ENCODE measurements at regions not wholly inside any gene's neighbourhood (a gene's known extent, or its start where the extent isn't known, plus 50 kb on each side); places are given as distances from the start of the nearest gene placed in this dataset.

DNA sequence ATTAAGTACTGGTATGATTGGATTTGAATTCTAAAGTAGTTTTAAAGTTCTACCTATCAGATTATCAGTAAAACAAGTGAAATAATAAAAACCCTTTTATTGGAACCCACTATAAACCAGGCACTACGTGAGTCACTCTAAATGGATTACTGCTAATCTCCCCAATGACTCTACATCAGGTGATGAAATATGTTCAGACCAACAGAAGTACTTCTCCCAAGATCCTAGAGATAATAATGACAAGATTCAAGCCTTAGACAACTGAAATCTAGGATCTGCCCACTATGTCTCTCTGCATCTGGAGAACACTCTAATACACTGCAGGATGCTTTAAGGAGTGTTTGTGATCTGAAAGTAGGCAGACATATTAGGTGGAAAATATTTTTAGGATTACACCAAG is 652.1 kb upstream of the CHORDC1 start:
- no peaks in the 10 kb centered on the region for H3K36me3 ChIP-seq (ENCODE audit: insufficient read depth)
- no peak overlapping the region for H3K27ac ChIP-seq
- no peak for TF ChIP-seq CTCF (conservative IDR thresholded peaks at IDR 0.05; ENCODE audit: low read depth, low read length)
- H3K4me1 ChIP-seq (ENCODE audit: low read depth, poor library complexity, severe bottlenecking), result no peaks in the 10 kb centered on the region
- H3K4me3 ChIP-seq (IDR thresholded peaks at IDR 0.05; ENCODE audit: insufficient read depth, low read depth, low read length), result no peak overlapping the region
- no peak overlapping the region for H2AFZ ChIP-seq (ENCODE audit: low read depth)
- no peaks in the 10 kb centered on the region for H3K79me2 ChIP-seq (ENCODE audit: insufficient read depth, low read depth)
- no peaks in the 10 kb centered on the region for H3K27me3 ChIP-seq (ENCODE audit: insufficient read depth, low read depth)
- no peak overlapping the region for H3K4me2 ChIP-seq
- no peak overlapping the region for H3K9ac ChIP-seq
- no peaks in the 10 kb centered on the region for H4K20me1 ChIP-seq (ENCODE audit: insufficient read depth)

- Histone ChIP-seq H3K4me1 (ENCODE audit: low read depth, poor library complexity, severe bottlenecking) (no peaks in the 10 kb centered on the region), H3K27ac (no peak overlapping the region), H3K79me2 (ENCODE audit: insufficient read depth, low read depth) (no peaks in the 10 kb centered on the region), H3K4me2 (no peak overlapping the region), H3K9ac (no peak overlapping the region), H4K20me1 (ENCODE audit: insufficient read depth) (no peaks in the 10 kb centered on the region), H2AFZ (ENCODE audit: low read depth) (no peak overlapping the region), H3K4me3 (IDR thresholded peaks at IDR 0.05; ENCODE audit: insufficient read depth, low read depth, low read length) (no peak overlapping the region), H3K36me3 (ENCODE audit: insufficient read depth) (no peaks in the 10 kb centered on the region), H3K27me3 (ENCODE audit: insufficient read depth, low read depth) (no peaks in the 10 kb centered on the region)
- TF ChIP-seq CTCF (conservative IDR thresholded peaks at IDR 0.05; ENCODE audit: low read depth, low read length), result no peak
Observed at GRCh38 chr11:90874281-90874680, 651.4 kb upstream of the CHORDC1 start.

DNA sequence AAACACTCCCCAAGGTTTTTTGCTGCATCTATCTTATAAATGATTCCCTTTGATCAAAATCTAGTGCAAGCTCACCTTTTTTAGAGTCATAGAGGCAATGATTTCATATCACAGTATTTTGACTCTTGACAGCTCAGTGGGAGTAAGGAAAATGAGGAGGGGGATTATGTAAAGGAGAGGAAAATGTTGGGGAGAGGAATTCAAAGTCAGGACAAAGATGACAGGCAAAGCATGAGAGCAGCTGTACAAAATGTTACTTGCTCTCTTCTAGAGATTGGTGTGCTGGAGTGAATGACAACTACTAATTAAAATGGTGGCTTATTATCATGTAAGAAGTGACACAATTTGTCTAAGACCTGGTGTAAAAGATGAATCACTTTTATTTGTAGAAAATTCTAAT is 644.6 kb upstream of the CHORDC1 start:
- Histone ChIP-seq H4K20me1 (ENCODE audit: insufficient read depth) (no peaks in the 10 kb centered on the region), H3K4me1 (ENCODE audit: low read depth, poor library complexity, severe bottlenecking) (no peaks in the 10 kb centered on the region), H3K27me3 (ENCODE audit: insufficient read depth, low read depth) (no peaks in the 10 kb centered on the region), H3K79me2 (ENCODE audit: insufficient read depth, low read depth) (no peaks in the 10 kb centered on the region), H3K9ac (no peak overlapping the region), H2AFZ (ENCODE audit: low read depth) (no peak overlapping the region), H3K27ac (no peak overlapping the region), H3K4me2 (no peak overlapping the region), H3K4me3 (IDR thresholded peaks at IDR 0.05; ENCODE audit: insufficient read depth, low read depth, low read length) (no peak overlapping the region), H3K36me3 (ENCODE audit: insufficient read depth) (no peaks in the 10 kb centered on the region)
- no peak for TF ChIP-seq CTCF (conservative IDR thresholded peaks at IDR 0.05; ENCODE audit: low read depth, low read length)

DNA sequence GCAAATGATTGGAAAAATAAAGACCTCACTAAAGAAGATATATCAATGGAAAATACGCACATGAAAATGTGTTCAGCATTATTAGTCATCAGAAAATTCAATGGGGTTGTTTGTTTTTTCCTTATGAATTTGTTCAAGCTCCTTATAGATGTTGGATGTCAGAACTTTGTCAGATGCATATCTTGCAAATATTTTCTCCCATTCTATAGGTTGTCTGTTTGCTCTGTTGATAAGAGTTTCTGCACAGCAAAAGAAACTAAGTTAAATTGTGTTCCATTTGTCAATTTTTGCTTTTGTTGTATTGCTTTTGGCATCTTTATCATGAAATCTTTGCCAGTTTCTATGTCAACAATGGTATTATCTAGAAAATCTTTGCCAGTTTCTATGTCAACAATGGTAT is 633.9 kb upstream of the CHORDC1 start:
- Histone ChIP-seq H3K27ac (no peak overlapping the region), H3K9ac (no peak overlapping the region), H3K27me3 (ENCODE audit: insufficient read depth, low read depth) (no peaks in the 10 kb centered on the region), H3K4me1 (ENCODE audit: low read depth, poor library complexity, severe bottlenecking) (no peaks in the 10 kb centered on the region), H3K4me2 (no peak overlapping the region), H4K20me1 (ENCODE audit: insufficient read depth) (no peaks in the 10 kb centered on the region), H3K36me3 (ENCODE audit: insufficient read depth) (no peaks in the 10 kb centered on the region), H3K4me3 (IDR thresholded peaks at IDR 0.05; ENCODE audit: insufficient read depth, low read depth, low read length) (no peak overlapping the region), H3K79me2 (ENCODE audit: insufficient read depth, low read depth) (no peaks in the 10 kb centered on the region), H2AFZ (ENCODE audit: low read depth) (no peak overlapping the region)
- TF ChIP-seq CTCF (conservative IDR thresholded peaks at IDR 0.05; ENCODE audit: low read depth, low read length), result no peak

DNA sequence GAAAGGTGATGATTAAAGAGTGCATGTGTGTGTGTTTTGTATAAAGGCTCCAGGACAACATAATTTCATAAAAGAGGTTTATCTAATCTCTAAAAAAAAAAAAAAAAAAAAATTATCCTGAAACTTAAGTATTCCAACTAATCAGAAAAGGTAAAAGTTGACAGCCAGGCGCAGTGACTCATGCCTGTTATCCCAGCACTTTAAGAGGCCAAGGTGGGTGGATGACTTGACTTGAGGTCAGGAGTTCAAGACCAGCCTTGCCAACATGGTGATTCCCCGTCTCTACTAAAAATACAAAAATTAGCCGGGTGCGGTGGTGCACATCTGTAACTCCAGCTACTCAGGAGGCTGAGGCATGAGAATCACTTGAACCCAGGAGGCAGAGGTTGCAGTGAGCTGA is 632.7 kb upstream of the CHORDC1 start:
- Histone ChIP-seq H3K79me2 (ENCODE audit: insufficient read depth, low read depth) (no peaks in the 10 kb centered on the region), H3K4me2 (no peak overlapping the region), H2AFZ (ENCODE audit: low read depth) (no peak overlapping the region), H4K20me1 (ENCODE audit: insufficient read depth) (no peaks in the 10 kb centered on the region), H3K36me3 (ENCODE audit: insufficient read depth) (no peaks in the 10 kb centered on the region), H3K27me3 (ENCODE audit: insufficient read depth, low read depth) (no peaks in the 10 kb centered on the region), H3K9ac (no peak overlapping the region), H3K4me1 (ENCODE audit: low read depth, poor library complexity, severe bottlenecking) (no peaks in the 10 kb centered on the region), H3K4me3 (IDR thresholded peaks at IDR 0.05; ENCODE audit: insufficient read depth, low read depth, low read length) (no peak overlapping the region), H3K27ac (no peak overlapping the region)
- no peak for TF ChIP-seq CTCF (conservative IDR thresholded peaks at IDR 0.05; ENCODE audit: low read depth, low read length)
